T-helper 1 cell treated with Interleukin-12 subunit alpha and Interleukin-12 subunit beta and Interleukin-4 antibody, amounts not matched to agents 30 μg/mL and 1 μg/mL, for 36 hours (primary cell): ENCODE measurements at regions not wholly inside any gene's neighbourhood (a gene's known extent, or its start where the extent isn't known, plus 50 kb on each side); places are given as distances from the start of the nearest gene placed in this dataset.
"Not testable (repeated sequence)": the region's sequence is repeated elsewhere in the genome, so short reads cannot be mapped to it uniquely, and the experiment has no call there.

ENCODE experiments used
- H3K27ac Mint-ChIP-seq: one replicate; pipeline ENCODE4 v1.8.0; 2021; ENCODE audit warnings: mild to moderate bottlenecking, mixed read lengths
- H3K27me3 Mint-ChIP-seq: one replicate; pipeline ENCODE4 v1.8.0; 2021; ENCODE audit warnings: low read depth, mixed read lengths
- H3K36me3 Mint-ChIP-seq: one replicate; pipeline ENCODE4 v1.8.0; 2021; ENCODE audit warnings: low read depth, mixed read lengths
- H3K4me1 Mint-ChIP-seq: one replicate; pipeline ENCODE4 v1.8.0; 2021; ENCODE audit warnings: low read depth, mixed read lengths
- H3K4me3 Mint-ChIP-seq: one replicate; pipeline ENCODE4 v1.8.0; 2021; ENCODE audit warnings: mild to moderate bottlenecking, moderate library complexity, mixed read lengths
- H3K9me3 Mint-ChIP-seq: one replicate; pipeline ENCODE4 v1.8.0; 2021; ENCODE audit warnings: mixed read lengths

- Mint-ChIP-seq H3K27me3 (no peaks in the 10 kb centered on the region), H3K27ac (no peak overlapping the region), H3K9me3 (peaks cover 10% of the 10 kb centered on the region), H3K36me3 (no peaks in the 10 kb centered on the region), H3K4me1 (no peaks in the 10 kb centered on the region), H3K4me3 (no peak overlapping the region)
Observed at GRCh38 chr13:65260946-65261891, 1968.9 kb downstream of the PCDH9 start.

- Mint-ChIP-seq H3K36me3 (no peaks in the 10 kb centered on the region), H3K27ac (no peak overlapping the region), H3K27me3 (no peaks in the 10 kb centered on the region), H3K9me3 (peaks cover 12% of the 10 kb centered on the region), H3K4me3 (no peak overlapping the region), H3K4me1 (no peaks in the 10 kb centered on the region)
Observed at GRCh38 chr13:65240773-65241172, 1989.4 kb downstream of the PCDH9 start.

- no peak overlapping the region for H3K27ac Mint-ChIP-seq
- no peak overlapping the region for H3K4me3 Mint-ChIP-seq
- peaks cover 20% of the 10 kb centered on the region for H3K9me3 Mint-ChIP-seq
- H3K36me3 Mint-ChIP-seq: no peaks in the 10 kb centered on the region
- H3K4me1 Mint-ChIP-seq: no peaks in the 10 kb centered on the region
- H3K27me3 Mint-ChIP-seq: no peaks in the 10 kb centered on the region
Observed at GRCh38 chr13:65236841-65237418, 1993.2 kb downstream of the PCDH9 start.

- Mint-ChIP-seq H3K27me3 (no peaks in the 10 kb centered on the region), H3K27ac (no peak overlapping the region), H3K4me3 (no peak overlapping the region), H3K9me3 (peaks cover 8% of the 10 kb centered on the region), H3K36me3 (no peaks in the 10 kb centered on the region), H3K4me1 (no peaks in the 10 kb centered on the region)
Observed at GRCh38 chr13:65217471-65217995, 2012.6 kb downstream of the PCDH9 start.

- H3K4me1 Mint-ChIP-seq, H3K27me3 Mint-ChIP-seq, H3K36me3 Mint-ChIP-seq, H3K27ac Mint-ChIP-seq, H3K4me3 Mint-ChIP-seq: not testable (repeated sequence)
- peaks cover 14% of the 10 kb centered on the region for H3K9me3 Mint-ChIP-seq
Observed at GRCh38 chr13:65202845-65203244, 2027.3 kb downstream of the PCDH9 start.

- H3K4me3 Mint-ChIP-seq: no peak overlapping the region
- H3K4me1 Mint-ChIP-seq: no peaks in the 10 kb centered on the region
- H3K9me3 Mint-ChIP-seq: peaks cover 30% of the 10 kb centered on the region
- H3K27ac Mint-ChIP-seq: no peak overlapping the region
- no peaks in the 10 kb centered on the region for H3K27me3 Mint-ChIP-seq
- H3K36me3 Mint-ChIP-seq: no peaks in the 10 kb centered on the region
Observed at GRCh38 chr13:65188721-65189120, 2041.4 kb downstream of the PCDH9 start.

GRCh38 chr13:65168026-65168425 is 2062.1 kb downstream of the PCDH9 start:
- no peaks in the 10 kb centered on the region for H3K9me3 Mint-ChIP-seq
- no peaks in the 10 kb centered on the region for H3K4me1 Mint-ChIP-seq
- no peaks in the 10 kb centered on the region for H3K27me3 Mint-ChIP-seq
- H3K4me3 Mint-ChIP-seq: no peak overlapping the region
- no peaks in the 10 kb centered on the region for H3K36me3 Mint-ChIP-seq
- no peak overlapping the region for H3K27ac Mint-ChIP-seq

GRCh38 chr13:65166675-65167074 is 2063.5 kb downstream of the PCDH9 start:
- no peak overlapping the region for H3K27ac Mint-ChIP-seq
- no peaks in the 10 kb centered on the region for H3K4me1 Mint-ChIP-seq
- H3K27me3 Mint-ChIP-seq: no peaks in the 10 kb centered on the region
- H3K9me3 Mint-ChIP-seq: no peaks in the 10 kb centered on the region
- no peaks in the 10 kb centered on the region for H3K36me3 Mint-ChIP-seq
- no peak overlapping the region for H3K4me3 Mint-ChIP-seq

- peaks cover under 1% of the 10 kb centered on the region for H3K4me1 Mint-ChIP-seq
- no peak overlapping the region for H3K4me3 Mint-ChIP-seq
- no peak overlapping the region for H3K27ac Mint-ChIP-seq
- H3K9me3 Mint-ChIP-seq: peaks cover 5% of the 10 kb centered on the region
- H3K27me3 Mint-ChIP-seq: no peaks in the 10 kb centered on the region
- H3K36me3 Mint-ChIP-seq: no peaks in the 10 kb centered on the region
Observed at GRCh38 chr13:65159803-65160202, 2070.3 kb downstream of the PCDH9 start.

GRCh38 chr13:65155861-65156260 is 2074.3 kb downstream of the PCDH9 start:
- Mint-ChIP-seq H3K4me1 (peaks cover 8% of the 10 kb centered on the region), H3K27ac (no peak overlapping the region), H3K9me3 (peaks cover 24% of the 10 kb centered on the region), H3K27me3 (no peaks in the 10 kb centered on the region), H3K4me3 (no peak overlapping the region), H3K36me3 (peaks cover 4% of the 10 kb centered on the region)

GRCh38 chr13:65154661-65155447 is 2075.3 kb downstream of the PCDH9 start:
- Mint-ChIP-seq H3K36me3 (peaks cover 4% of the 10 kb centered on the region), H3K9me3 (peaks cover 20% of the 10 kb centered on the region), H3K4me1 (peaks cover 8% of the 10 kb centered on the region), H3K27ac (peak overlapping the region; percentile 73), H3K27me3 (no peaks in the 10 kb centered on the region), H3K4me3 (no peak overlapping the region)

GRCh38 chr13:65149687-65150086 is 2080.4 kb downstream of the PCDH9 start:
- H3K9me3 Mint-ChIP-seq: peaks cover 29% of the 10 kb centered on the region
- H3K27me3 Mint-ChIP-seq: no peaks in the 10 kb centered on the region
- no peak overlapping the region for H3K27ac Mint-ChIP-seq
- peaks cover 3% of the 10 kb centered on the region for H3K36me3 Mint-ChIP-seq
- H3K4me1 Mint-ChIP-seq: peaks cover 6% of the 10 kb centered on the region
- no peak overlapping the region for H3K4me3 Mint-ChIP-seq

GRCh38 chr13:65143920-65144319 is 2086.2 kb downstream of the PCDH9 start:
- peaks cover 10% of the 10 kb centered on the region for H3K9me3 Mint-ChIP-seq
- no peaks in the 10 kb centered on the region for H3K4me1 Mint-ChIP-seq
- H3K27ac Mint-ChIP-seq: no peak overlapping the region
- no peak overlapping the region for H3K4me3 Mint-ChIP-seq
- H3K27me3 Mint-ChIP-seq: no peaks in the 10 kb centered on the region
- no peaks in the 10 kb centered on the region for H3K36me3 Mint-ChIP-seq

GRCh38 chr13:65133094-65133493 is 2097.0 kb downstream of the PCDH9 start:
- Mint-ChIP-seq H3K27ac (no peak overlapping the region), H3K9me3 (peaks cover 6% of the 10 kb centered on the region), H3K36me3 (no peaks in the 10 kb centered on the region), H3K4me1 (no peaks in the 10 kb centered on the region), H3K4me3 (no peak overlapping the region), H3K27me3 (no peaks in the 10 kb centered on the region)
